ENCODE measurements at regions not wholly inside any gene's neighbourhood (a gene's known extent, or its start where the extent isn't known, plus 50 kb on each side); places are given as distances from the start of the nearest gene placed in this dataset.

DNA sequence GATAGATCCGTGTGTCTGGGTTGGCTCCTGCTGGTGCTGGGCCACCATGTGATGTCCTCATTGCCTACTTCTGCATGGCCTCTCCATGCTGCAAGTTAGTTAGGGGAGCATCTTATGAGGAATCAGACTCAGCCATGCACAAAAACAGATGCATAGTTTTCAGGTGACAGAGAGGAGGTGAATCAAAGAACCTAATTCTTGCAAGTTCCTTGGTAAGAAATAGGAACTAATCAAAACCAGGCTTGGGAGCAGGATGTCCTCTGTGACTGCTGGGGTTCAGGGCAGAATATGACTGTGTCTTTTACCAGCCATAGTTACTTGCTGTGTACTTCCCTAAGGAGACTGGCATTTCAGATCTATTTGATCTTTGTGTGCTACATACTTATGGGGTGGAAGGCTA is 61.6 kb downstream of the C9orf152 start:
- no peak for TF ChIP-seq CTCF (conservative IDR thresholded peaks at IDR 0.05 in 1 of 2, IDR thresholded peaks at IDR 0.05 in 1 of 2; ENCODE audit: extremely low read depth in 1 of 2, insufficient read depth in 1 of 2, low read depth in 1 of 2, low read length in 2 of 2)
- no peak for TF ChIP-seq EZH2 (IDR thresholded peaks at IDR 0.05; ENCODE audit: borderline replicate concordance, low read length)

All from mammary epithelial cell (primary cell).